ENCODE measurements at regions not wholly inside any gene's neighbourhood (a gene's known extent, or its start where the extent isn't known, plus 50 kb on each side); places are given as distances from the start of the nearest gene placed in this dataset.

GRCh38 chr4:117626664-117627063 is 407.6 kb upstream of the NDST3 start:
- no peak for TF ChIP-seq CTCF (IDR thresholded peaks at IDR 0.05; ENCODE audit: low read depth, low read length, missing control alignments)
- no peak overlapping the region for H3K4me3 ChIP-seq (replicated peaks; ENCODE audit: low read depth, low read length)
- DNase-seq (ENCODE audit: extremely low read depth, low read depth), result no peak

- no peak for TF ChIP-seq CTCF (IDR thresholded peaks at IDR 0.05; ENCODE audit: low read depth, low read length, missing control alignments)
- no peak for DNase-seq (ENCODE audit: extremely low read depth, low read depth)
- H3K4me3 ChIP-seq (replicated peaks; ENCODE audit: low read depth, low read length), result no peak overlapping the region
These were observed 399.6 kb upstream of the NDST3 start for GRCh38 chr4:117634716-117635115.

- no peak for DNase-seq (ENCODE audit: extremely low read depth, low read depth)
- no peak for TF ChIP-seq CTCF (IDR thresholded peaks at IDR 0.05; ENCODE audit: low read depth, low read length, missing control alignments)
- no peak overlapping the region for H3K4me3 ChIP-seq (replicated peaks; ENCODE audit: low read depth, low read length)
These were observed 396.9 kb upstream of the NDST3 start for GRCh38 chr4:117637347-117637746.

GRCh38 chr4:117640836-117641235 is 393.4 kb upstream of the NDST3 start:
- no peak overlapping the region for H3K4me3 ChIP-seq (replicated peaks; ENCODE audit: low read depth, low read length)
- no peak for TF ChIP-seq CTCF (IDR thresholded peaks at IDR 0.05; ENCODE audit: low read depth, low read length, missing control alignments)
- DNase-seq (ENCODE audit: extremely low read depth, low read depth), result no peak

GRCh38 chr4:117641519-117641918 is 392.8 kb upstream of the NDST3 start:
- no peak overlapping the region for H3K4me3 ChIP-seq (replicated peaks; ENCODE audit: low read depth, low read length)
- DNase-seq (ENCODE audit: extremely low read depth, low read depth), result no peak
- no peak for TF ChIP-seq CTCF (IDR thresholded peaks at IDR 0.05; ENCODE audit: low read depth, low read length, missing control alignments)

GRCh38 chr4:117654079-117654478 is 380.2 kb upstream of the NDST3 start:
- TF ChIP-seq CTCF (IDR thresholded peaks at IDR 0.05; ENCODE audit: low read depth, low read length, missing control alignments), result no peak
- DNase-seq (ENCODE audit: extremely low read depth, low read depth), result no peak
- no peak overlapping the region for H3K4me3 ChIP-seq (replicated peaks; ENCODE audit: low read depth, low read length)

- no peak for DNase-seq (ENCODE audit: extremely low read depth, low read depth)
- TF ChIP-seq CTCF (IDR thresholded peaks at IDR 0.05; ENCODE audit: low read depth, low read length, missing control alignments), result no peak
- no peak overlapping the region for H3K4me3 ChIP-seq (replicated peaks; ENCODE audit: low read depth, low read length)
These were observed 373.6 kb upstream of the NDST3 start for GRCh38 chr4:117660668-117661067.

Data from HFF-Myc (cell line).